B cell (primary cell): ENCODE measurements at regions not wholly inside any gene's neighbourhood (a gene's known extent, or its start where the extent isn't known, plus 50 kb on each side); places are given as distances from the start of the nearest gene placed in this dataset.

Experiments used
- ATAC-seq: fragments of 200-7000 bp; cut with Tn5 transposase; one replicate; pipeline ENCODE4 v1.10.0; 2021; ENCODE audit warnings: low read depth, mild to moderate bottlenecking, moderate number of reproducible peaks, moderate library complexity
- CTCF ChIA-PET: fragments of 350-600 bp; sonication (Branson Sonifier 250); formaldehyde crosslinking; loops from one replicate; lab custom pipeline; 2021; ENCODE audit warnings: antibody characterized with exemption, inconsistent platforms; lab: Charles Lee
- POLR2A ChIA-PET: fragments of 350-600 bp; sonication (Branson Sonifier 250); formaldehyde crosslinking; loops from one replicate; lab custom pipeline; 2021; ENCODE audit warnings: antibody characterized with exemption; lab: Charles Lee
- DNase-seq: peaks from one replicate; pipeline ENCODE4 v3.0.0; 2013
- H2AFZ ChIP-seq: 2 replicates; pipeline ENCODE4 v1.6.1; 2012; ENCODE audit warnings: mild to moderate bottlenecking, low read depth, low read length; ENCODE audit not compliant: insufficient read depth, poor library complexity, severe bottlenecking
- H3K27ac ChIP-seq, 2 donors: 1 replicate in 1 of 2; 2 replicates in 1 of 2; pipeline ENCODE4 v1.5.1; 2012 to 2013; ENCODE audit warnings: low read length in 2 of 2, mild to moderate bottlenecking in 2 of 2, moderate library complexity in 1 of 2
- H3K27me3 ChIP-seq, 4 experiments: fragments of 200-600 bp in 1 of 4; sonication (generic) in 1 of 4; replicated peaks in 1 of 4; 1 replicate in 2 of 4; 2 replicates in 2 of 4; pipeline versions ENCODE4 v1.6.1 to v1.7.0; 2013 to 2016; ENCODE audit warnings: low read length in 3 of 4, mild to moderate bottlenecking in 2 of 4, mixed read lengths in 1 of 4, moderate library complexity in 1 of 4; ENCODE audit not compliant: insufficient read depth in 4 of 4, control insufficient read depth in 3 of 4; ENCODE audit errors: control extremely low read depth in 1 of 4
- H3K36me3 ChIP-seq, 2 experiments: replicated peaks in 1 of 2; 1 replicate in 1 of 2; 2 replicates in 1 of 2; pipeline versions ENCODE4 v1.6.1 to v1.7.1; 2013; ENCODE audit warnings: low read length in 1 of 2; ENCODE audit not compliant: insufficient read depth in 2 of 2, control insufficient read depth in 1 of 2; ENCODE audit errors: control extremely low read depth in 1 of 2, extremely low read depth in 1 of 2
- H3K4me1 ChIP-seq, 2 donors: fragments of 200-600 bp in 1 of 2; sonication (generic) in 1 of 2; 1 replicate in 1 of 2; 2 replicates in 1 of 2; pipeline versions ENCODE4 v1.5.1 to v1.6.1; 2013 to 2017; ENCODE audit warnings: low read length in 2 of 2; ENCODE audit not compliant: control insufficient read depth in 2 of 2, insufficient read depth in 2 of 2
- H3K4me2 ChIP-seq: replicated peaks from 2 replicates; pipeline ENCODE3; 2012; ENCODE audit warnings: mild to moderate bottlenecking, low read depth, low read length; ENCODE audit not compliant: poor library complexity, severe bottlenecking
- H3K4me3 ChIP-seq, 5 experiments: fragments of 200-600 bp in 1 of 5; sonication (generic) in 1 of 5; 1 replicate in 3 of 5; 2 replicates in 2 of 5; pipeline versions ENCODE4 v1.5.1 to v1.7.0; 2011 to 2016; ENCODE audit warnings: low read length in 4 of 5, mild to moderate bottlenecking in 4 of 5, low read depth in 2 of 5, control low read depth in 1 of 5, moderate library complexity in 1 of 5; ENCODE audit not compliant: insufficient read depth in 1 of 5; ENCODE audit errors: control extremely low read depth in 1 of 5, extremely low read depth in 1 of 5
- H3K79me2 ChIP-seq: fragments of 200-600 bp; sonication (generic); one replicate; pipeline ENCODE4 v1.6.0; 2016; ENCODE audit warnings: low read length; ENCODE audit not compliant: control insufficient read depth, insufficient read depth
- H3K9ac ChIP-seq: fragments of 200-600 bp; sonication (generic); 2 replicates; pipeline ENCODE4 v1.6.1; 2017; ENCODE audit warnings: mild to moderate bottlenecking, low read length, moderate library complexity
- H3K9me3 ChIP-seq, 3 donors: one replicate each; pipeline versions ENCODE4 v1.6.1 to v1.7.1; 2013; ENCODE audit warnings: low read length in 2 of 3; ENCODE audit not compliant: control insufficient read depth in 2 of 3, insufficient read depth in 1 of 3; ENCODE audit errors: control extremely low read depth in 1 of 3
- H4K20me1 ChIP-seq: 2 replicates; pipeline ENCODE4 v1.6.0; 2012; ENCODE audit warnings: mild to moderate bottlenecking, low read length; ENCODE audit not compliant: insufficient read depth, control insufficient read depth, poor library complexity, severe bottlenecking
- H3K27ac Mint-ChIP-seq: one replicate; pipeline ENCODE4 v1.8.0; 2021; ENCODE audit warnings: mixed read lengths
- H3K27me3 Mint-ChIP-seq: one replicate; pipeline ENCODE4 v1.8.0; 2021; ENCODE audit warnings: mixed read lengths
- H3K4me1 Mint-ChIP-seq: one replicate; pipeline ENCODE4 v1.8.0; 2021; ENCODE audit warnings: mixed read lengths
- H3K4me3 Mint-ChIP-seq: one replicate; pipeline ENCODE4 v1.8.0; 2021; ENCODE audit warnings: mixed read lengths
- H3K9me3 Mint-ChIP-seq: one replicate; pipeline ENCODE4 v1.8.0; 2022; ENCODE audit warnings: mixed read lengths; ENCODE audit not compliant: insufficient read depth
- EZH2 ChIP-seq: IDR thresholded peaks from 2 replicates; pipeline ENCODE4 v1.6.1; 2012; ENCODE audit warnings: borderline replicate concordance, low read depth, mild to moderate bottlenecking, moderate library complexity, low read length; ENCODE audit not compliant: insufficient read depth, poor library complexity, severe bottlenecking
- WGBS: methylation state at CpG from one replicate; pipeline ENCODE4 v1.1.5; 2013; ENCODE audit warnings: missing lambda C conversion rate; ENCODE audit not compliant: insufficient coverage; 5-methylcytosine and 5-hydroxymethylcytosine counted together
- intact Hi-C: fragments of 100-400 bp; cut with micrococcal nuclease; formaldehyde crosslinking; loops from one replicate; pipeline ENCODE4 v1.10.0; 2022
- TF ChIP-seq, protein P1 (sequence below): fragments of 200-600 bp; IDR thresholded peaks from one replicate; pipeline ENCODE4 v1.8.0; 2022; ENCODE audit warnings: antibody characterized with exemption, mild to moderate bottlenecking

DNA sequence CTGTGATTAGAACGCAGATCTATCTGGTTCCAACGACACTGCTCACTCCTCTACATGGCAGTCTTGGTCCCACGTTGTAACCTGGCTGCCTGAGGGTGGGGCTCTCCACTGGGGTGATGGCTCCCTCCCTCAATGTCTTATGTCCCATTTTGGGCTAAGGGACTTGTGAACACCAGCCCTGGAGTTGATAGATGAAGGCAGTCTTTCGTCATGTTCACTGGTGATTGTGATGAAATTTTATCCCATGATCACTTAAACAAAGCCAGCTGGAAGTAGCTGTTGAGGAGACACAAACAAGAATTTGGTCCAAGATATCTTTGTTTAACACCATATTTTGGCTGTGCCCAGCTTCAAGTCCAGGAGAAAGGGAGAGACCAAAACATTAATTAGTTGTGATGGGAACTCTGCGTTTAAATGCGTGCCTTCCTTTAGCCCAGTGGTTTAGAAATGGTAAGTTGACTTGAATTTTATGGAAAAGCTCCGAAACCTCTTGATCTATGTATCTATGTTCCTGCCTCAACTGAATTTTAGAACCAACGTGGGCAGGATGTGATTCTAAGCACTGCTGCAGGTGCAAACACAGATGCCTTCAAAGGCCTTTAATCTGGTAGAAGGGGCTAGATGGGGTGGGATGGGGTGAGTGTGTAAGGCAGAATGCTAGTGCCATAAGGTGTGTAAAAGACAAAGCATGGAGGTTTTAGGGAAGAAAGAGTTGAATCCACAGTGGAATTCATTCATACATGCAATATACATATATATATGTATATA lies 186.8 kb upstream of the IRX3 start:
- H3K4me1 ChIP-seq = no peaks in the 10 kb centered on the region
- H3K36me3 ChIP-seq = no peaks in the 10 kb centered on the region

DNA sequence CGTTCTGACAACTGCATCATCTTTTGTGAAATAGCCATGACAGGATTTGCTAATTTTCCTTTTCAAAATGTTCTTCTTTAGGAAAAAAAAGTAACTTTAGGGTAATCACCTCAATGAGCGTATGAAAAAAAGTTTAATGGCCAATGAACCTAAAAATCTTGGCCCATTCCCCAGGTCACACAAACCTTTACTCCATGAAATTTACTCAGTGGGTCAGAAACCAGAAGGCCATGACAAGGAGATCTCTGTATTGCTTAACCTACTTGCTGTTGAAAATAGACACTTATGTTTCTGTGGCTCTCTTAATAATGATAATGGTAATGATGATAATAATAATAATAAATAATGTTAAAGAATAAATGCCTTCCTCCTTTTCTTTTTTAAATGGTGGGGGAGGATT lies 180.8 kb upstream of the IRX3 start:
- no peak overlapping the region for H3K27ac Mint-ChIP-seq
- DNase-seq = no peak
- H3K4me3 Mint-ChIP-seq = no peak overlapping the region
- Histone ChIP-seq H2AFZ (no peak overlapping the region), H3K9ac (no peak overlapping the region), H3K79me2 (no peaks in the 10 kb centered on the region), H3K27me3 (no peaks in the 10 kb centered on the region), H3K27ac (no peak overlapping the region), H3K9me3 (peaks cover 0 to 6% (median 0%) of the 10 kb centered on the region in 3 donors), H4K20me1 (no peaks in the 10 kb centered on the region), H3K36me3 (no peaks in the 10 kb centered on the region), H3K4me3 (no peak overlapping the region), H3K4me1 (no peaks in the 10 kb centered on the region), H3K4me2 (no peak overlapping the region)
- no CpG with 5 or more reads among the region's 2 CpGs for WGBS
- H3K4me1 Mint-ChIP-seq = no peaks in the 10 kb centered on the region
- intact Hi-C loops = no loop called here
- no peaks in the 10 kb centered on the region for H3K27me3 Mint-ChIP-seq
- CTCF ChIA-PET = no interaction called here
- TF ChIP-seq, protein P1, sequence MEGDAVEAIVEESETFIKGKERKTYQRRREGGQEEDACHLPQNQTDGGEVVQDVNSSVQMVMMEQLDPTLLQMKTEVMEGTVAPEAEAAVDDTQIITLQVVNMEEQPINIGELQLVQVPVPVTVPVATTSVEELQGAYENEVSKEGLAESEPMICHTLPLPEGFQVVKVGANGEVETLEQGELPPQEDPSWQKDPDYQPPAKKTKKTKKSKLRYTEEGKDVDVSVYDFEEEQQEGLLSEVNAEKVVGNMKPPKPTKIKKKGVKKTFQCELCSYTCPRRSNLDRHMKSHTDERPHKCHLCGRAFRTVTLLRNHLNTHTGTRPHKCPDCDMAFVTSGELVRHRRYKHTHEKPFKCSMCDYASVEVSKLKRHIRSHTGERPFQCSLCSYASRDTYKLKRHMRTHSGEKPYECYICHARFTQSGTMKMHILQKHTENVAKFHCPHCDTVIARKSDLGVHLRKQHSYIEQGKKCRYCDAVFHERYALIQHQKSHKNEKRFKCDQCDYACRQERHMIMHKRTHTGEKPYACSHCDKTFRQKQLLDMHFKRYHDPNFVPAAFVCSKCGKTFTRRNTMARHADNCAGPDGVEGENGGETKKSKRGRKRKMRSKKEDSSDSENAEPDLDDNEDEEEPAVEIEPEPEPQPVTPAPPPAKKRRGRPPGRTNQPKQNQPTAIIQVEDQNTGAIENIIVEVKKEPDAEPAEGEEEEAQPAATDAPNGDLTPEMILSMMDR = no peak
- TF ChIP-seq EZH2 = no peak
- peaks cover 9% of the 10 kb centered on the region for H3K9me3 Mint-ChIP-seq
- no peak for ATAC-seq
- POLR2A ChIA-PET = no interaction called here

More for the DNA sequence above, 186.8 kb upstream of the IRX3 start:
- Histone ChIP-seq H3K4me3 (no peak overlapping the region), H3K9me3 (peaks cover 0 to 6% (median 0%) of the 10 kb centered on the region in 3 donors), H3K27ac (no peak overlapping the region), H2AFZ (no peak overlapping the region), H3K9ac (no peak overlapping the region), H3K79me2 (no peaks in the 10 kb centered on the region), H4K20me1 (no peaks in the 10 kb centered on the region), H3K27me3 (no peaks in the 10 kb centered on the region), H3K4me2 (no peak overlapping the region)
- no peak overlapping the region for H3K27ac Mint-ChIP-seq
- POLR2A ChIA-PET = no interaction called here
- peaks cover 3% of the 10 kb centered on the region for H3K27me3 Mint-ChIP-seq
- DNase-seq (no peak), ATAC-seq (no peak)
- no peaks in the 10 kb centered on the region for H3K4me1 Mint-ChIP-seq
- no peak overlapping the region for H3K4me3 Mint-ChIP-seq
- 68% methylated on average over 3 of the region's 8 CpGs for WGBS
- intact Hi-C loops = no loop called here
- CTCF ChIA-PET = no interaction called here
- H3K9me3 Mint-ChIP-seq = peaks cover 3% of the 10 kb centered on the region
- no peak for TF ChIP-seq EZH2
- TF ChIP-seq, protein P1 = no peak
